GM10266 (cell line): ENCODE measurements at regions not wholly inside any gene's neighbourhood (a gene's known extent, or its start where the extent isn't known, plus 50 kb on each side); places are given as distances from the start of the nearest gene placed in this dataset.

Experiments used
- DNase-seq: peaks from one replicate; pipeline ENCODE4 v3.0.0; 2012; ENCODE audit errors: extremely low spot score
- CTCF ChIP-seq: IDR thresholded peaks from 2 replicates; pipeline ENCODE4 v1.5.1; 2012; ENCODE audit warnings: mild to moderate bottlenecking, low read depth; ENCODE audit not compliant: control insufficient read depth, insufficient read depth; ENCODE audit errors: missing control alignments

- TF ChIP-seq CTCF = no peak
- DNase-seq = no peak
These were observed 112.6 kb downstream of the LRIG2 start for GRCh38 chr1:113185463-113186104.

GRCh38 chr1:113190078-113190477 lies 117.1 kb downstream of the LRIG2 start:
- no peak for TF ChIP-seq CTCF
- DNase-seq = no peak

GRCh38 chr1:113190930-113191329 lies 117.9 kb downstream of the LRIG2 start:
- DNase-seq = no peak
- TF ChIP-seq CTCF = no peak

- no peak for DNase-seq
- TF ChIP-seq CTCF = no peak
These were observed 118.6 kb downstream of the LRIG2 start for GRCh38 chr1:113191579-113192076.

- no peak for TF ChIP-seq CTCF
- DNase-seq = no peak
These were observed 119.2 kb downstream of the LRIG2 start for GRCh38 chr1:113192242-113192641.

- no peak for TF ChIP-seq CTCF
- no peak for DNase-seq
These were observed 120.0 kb downstream of the LRIG2 start for GRCh38 chr1:113192980-113193379.
